Neutrophil (primary cell): ENCODE measurements at regions not wholly inside any gene's neighbourhood (a gene's known extent, or its start where the extent isn't known, plus 50 kb on each side); places are given as distances from the start of the nearest gene placed in this dataset.

Experiments used
- H3K27ac ChIP-seq: fragments of 200-600 bp; sonication (generic); 2 replicates; pipeline ENCODE4 v1.5.1; 2016; ENCODE audit warnings: mild to moderate bottlenecking, moderate library complexity
- H3K27me3 ChIP-seq: fragments of 200-600 bp; sonication (generic); 2 replicates; pipeline ENCODE4 v1.6.0; 2016; ENCODE audit warnings: mild to moderate bottlenecking
- H3K36me3 ChIP-seq: fragments of 200-600 bp; sonication (generic); 2 replicates; pipeline ENCODE4 v1.5.1; 2017
- H3K4me1 ChIP-seq, 2 experiments: fragments of 200-600 bp in 1 of 2; sonication (generic) in 1 of 2; 1 replicate in 1 of 2; 2 replicates in 1 of 2; pipeline versions ENCODE4 v1.5.1 to v1.6.1; 2013 to 2016; ENCODE audit warnings: low read depth in 1 of 2, low read length in 1 of 2, mild to moderate bottlenecking in 1 of 2, moderate library complexity in 1 of 2; ENCODE audit not compliant: control insufficient read depth in 1 of 2, insufficient read depth in 1 of 2
- H3K4me3 ChIP-seq, 2 experiments: fragments of 200-600 bp in 1 of 2; sonication (generic) in 1 of 2; 1 replicate in 1 of 2; 2 replicates in 1 of 2; pipeline ENCODE4 v1.5.1; 2013 to 2016; ENCODE audit warnings: low read depth in 1 of 2, low read length in 1 of 2, mild to moderate bottlenecking in 1 of 2, moderate library complexity in 1 of 2
- H3K9me3 ChIP-seq: fragments of 200-600 bp; sonication (generic); 2 replicates; pipeline ENCODE4 v1.5.1; 2016
- TF ChIP-seq, protein P1 (sequence below): fragments of 200-600 bp; sonication (generic); IDR thresholded peaks from 2 replicates; pipeline ENCODE4 v1.5.1; 2016; ENCODE audit warnings: antibody characterized with exemption

- no peak overlapping the region for H3K27ac ChIP-seq
- H3K36me3 ChIP-seq: no peaks in the 10 kb centered on the region
- H3K4me3 ChIP-seq: no peak overlapping the region
- H3K9me3 ChIP-seq: no peaks in the 10 kb centered on the region
- no peaks in the 10 kb centered on the region for H3K27me3 ChIP-seq
- H3K4me1 ChIP-seq: no peaks in the 10 kb centered on the region
- TF ChIP-seq, protein P1, sequence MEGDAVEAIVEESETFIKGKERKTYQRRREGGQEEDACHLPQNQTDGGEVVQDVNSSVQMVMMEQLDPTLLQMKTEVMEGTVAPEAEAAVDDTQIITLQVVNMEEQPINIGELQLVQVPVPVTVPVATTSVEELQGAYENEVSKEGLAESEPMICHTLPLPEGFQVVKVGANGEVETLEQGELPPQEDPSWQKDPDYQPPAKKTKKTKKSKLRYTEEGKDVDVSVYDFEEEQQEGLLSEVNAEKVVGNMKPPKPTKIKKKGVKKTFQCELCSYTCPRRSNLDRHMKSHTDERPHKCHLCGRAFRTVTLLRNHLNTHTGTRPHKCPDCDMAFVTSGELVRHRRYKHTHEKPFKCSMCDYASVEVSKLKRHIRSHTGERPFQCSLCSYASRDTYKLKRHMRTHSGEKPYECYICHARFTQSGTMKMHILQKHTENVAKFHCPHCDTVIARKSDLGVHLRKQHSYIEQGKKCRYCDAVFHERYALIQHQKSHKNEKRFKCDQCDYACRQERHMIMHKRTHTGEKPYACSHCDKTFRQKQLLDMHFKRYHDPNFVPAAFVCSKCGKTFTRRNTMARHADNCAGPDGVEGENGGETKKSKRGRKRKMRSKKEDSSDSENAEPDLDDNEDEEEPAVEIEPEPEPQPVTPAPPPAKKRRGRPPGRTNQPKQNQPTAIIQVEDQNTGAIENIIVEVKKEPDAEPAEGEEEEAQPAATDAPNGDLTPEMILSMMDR: no peak
These were observed 346.2 kb upstream of the MMS22L start for GRCh38 chr6:97629180-97629579.

- Histone ChIP-seq H3K4me1 (no peaks in the 10 kb centered on the region), H3K27me3 (no peaks in the 10 kb centered on the region), H3K4me3 (no peak overlapping the region), H3K27ac (no peak overlapping the region), H3K9me3 (no peaks in the 10 kb centered on the region), H3K36me3 (no peaks in the 10 kb centered on the region)
- TF ChIP-seq, protein P1: no peak
These were observed 347.6 kb upstream of the MMS22L start for GRCh38 chr6:97630604-97631003.

DNA sequence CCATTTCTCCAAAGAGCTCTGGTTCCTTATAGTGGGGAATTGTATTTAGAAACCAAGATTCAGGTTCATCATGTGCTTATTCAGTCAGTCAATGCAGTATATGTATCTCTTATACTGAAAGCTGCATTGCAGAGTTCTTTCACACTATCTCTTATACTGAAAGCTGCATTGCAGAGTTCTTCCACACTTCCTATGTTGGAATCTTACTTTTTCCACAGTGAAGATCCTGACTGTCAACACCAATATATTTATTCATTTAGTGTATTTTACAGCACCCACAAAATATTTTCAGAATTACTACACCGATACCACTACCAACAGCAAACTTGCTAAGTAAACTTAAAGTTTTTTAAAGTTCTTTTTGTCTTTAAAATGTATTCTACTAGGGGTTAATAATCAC is 349.3 kb upstream of the MMS22L start:
- Histone ChIP-seq H3K4me3 (no peak overlapping the region), H3K36me3 (no peaks in the 10 kb centered on the region), H3K27me3 (no peaks in the 10 kb centered on the region), H3K9me3 (no peaks in the 10 kb centered on the region), H3K27ac (no peak overlapping the region), H3K4me1 (no peaks in the 10 kb centered on the region)
- TF ChIP-seq, protein P1: no peak

DNA sequence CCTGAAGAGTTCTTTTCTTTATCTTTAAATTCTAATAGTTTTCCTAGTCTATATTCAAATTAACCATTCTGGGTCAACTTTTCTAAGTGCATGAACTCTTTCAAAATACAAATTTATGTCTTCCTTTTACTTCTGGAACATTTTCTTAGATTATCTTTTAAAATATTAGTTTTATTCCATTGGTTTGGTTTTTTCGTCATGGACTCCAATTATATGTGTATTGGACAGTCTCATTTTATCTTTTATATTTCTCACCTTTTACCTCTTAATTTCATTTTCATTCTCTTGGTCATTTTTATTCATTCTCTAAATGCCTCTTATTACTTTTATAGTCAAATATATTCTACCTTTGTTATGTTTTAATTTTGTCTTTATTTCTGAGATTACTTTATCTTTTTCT is 356.7 kb upstream of the MMS22L start:
- no peak overlapping the region for H3K4me3 ChIP-seq
- TF ChIP-seq, protein P1: no peak
- H3K4me1 ChIP-seq: no peaks in the 10 kb centered on the region
- H3K27me3 ChIP-seq: no peaks in the 10 kb centered on the region
- no peak overlapping the region for H3K27ac ChIP-seq
- H3K9me3 ChIP-seq: no peaks in the 10 kb centered on the region
- H3K36me3 ChIP-seq: no peaks in the 10 kb centered on the region

DNA sequence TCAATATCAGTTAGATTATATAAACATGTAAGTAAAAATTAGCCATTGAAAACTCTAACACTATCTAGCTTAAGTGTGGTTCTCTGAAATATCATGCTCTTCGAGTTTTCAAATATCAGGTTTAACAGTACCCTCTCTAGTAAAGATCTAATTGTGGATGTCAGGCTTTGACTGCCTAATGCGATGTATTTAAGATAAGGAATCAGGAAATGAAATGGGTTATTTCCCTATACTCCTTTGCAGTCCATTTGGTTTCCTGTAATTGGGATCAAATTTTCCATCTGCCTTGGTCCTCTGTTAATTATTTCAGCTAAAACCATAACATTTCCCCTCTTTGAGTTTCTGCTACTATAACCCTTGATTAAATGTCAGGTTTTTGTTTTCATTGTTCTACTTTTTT is 361.3 kb upstream of the MMS22L start:
- Histone ChIP-seq H3K27me3 (no peaks in the 10 kb centered on the region), H3K4me1 (no peaks in the 10 kb centered on the region), H3K9me3 (no peaks in the 10 kb centered on the region), H3K4me3 (no peak overlapping the region), H3K27ac (no peak overlapping the region), H3K36me3 (no peaks in the 10 kb centered on the region)
- TF ChIP-seq, protein P1: no peak

GRCh38 chr6:97645757-97646156 is 362.7 kb upstream of the MMS22L start:
- H3K27ac ChIP-seq: no peak overlapping the region
- no peak overlapping the region for H3K4me3 ChIP-seq
- H3K27me3 ChIP-seq: no peaks in the 10 kb centered on the region
- TF ChIP-seq, protein P1: no peak
- no peaks in the 10 kb centered on the region for H3K4me1 ChIP-seq
- H3K36me3 ChIP-seq: no peaks in the 10 kb centered on the region
- no peaks in the 10 kb centered on the region for H3K9me3 ChIP-seq
